Lower lobe of right lung (tissue), 2 donors: ENCODE measurements at regions not wholly inside any gene's neighbourhood (a gene's known extent, or its start where the extent isn't known, plus 50 kb on each side); places are given as distances from the start of the nearest gene placed in this dataset.
A peak's percentile ranks its signal among the peaks of the same experiment; 100 is the strongest.

Source experiments
- ATAC-seq, 2 donors: fragments of 200-7000 bp; cut with Tn5 transposase; one replicate each; pipeline ENCODE4 v1.9.1; 2020 to 2022; ENCODE audit warnings: mild to moderate bottlenecking in 2 of 2, moderate library complexity in 2 of 2
- DNase-seq: peaks from one replicate; pipeline ENCODE4 v3.0.0-alpha.2; 2020
- H3K27ac ChIP-seq: fragments of 200-600 bp; one replicate; pipeline ENCODE4 v1.8.0; 2022
- H3K27me3 ChIP-seq: fragments of 200-600 bp; one replicate; pipeline ENCODE4 v1.8.0; 2022; ENCODE audit warnings: low read depth
- H3K36me3 ChIP-seq: fragments of 200-600 bp; one replicate; pipeline ENCODE4 v1.8.0; 2022; ENCODE audit warnings: mild to moderate bottlenecking
- H3K4me1 ChIP-seq: fragments of 200-600 bp; one replicate; pipeline ENCODE4 v1.8.0; 2022
- H3K4me3 ChIP-seq: fragments of 200-600 bp; one replicate; pipeline ENCODE4 v1.8.0; 2022; ENCODE audit warnings: mild to moderate bottlenecking
- H3K9me3 ChIP-seq: fragments of 200-600 bp; one replicate; pipeline ENCODE4 v1.8.0; 2022
- intact Hi-C: fragments of 100-400 bp; cut with DNase I; formaldehyde crosslinking; loops from one replicate; pipeline ENCODE4 v1.11.0; 2022
- TF ChIP-seq, protein P1 (sequence below): fragments of 200-600 bp; IDR thresholded peaks from one replicate; pipeline ENCODE4 v1.8.0; 2022; ENCODE audit warnings: antibody characterized with exemption, mild to moderate bottlenecking
- donor health status: DM: no; HTN: yes; CAD: no; lungs with severe emphysema.

DNA sequence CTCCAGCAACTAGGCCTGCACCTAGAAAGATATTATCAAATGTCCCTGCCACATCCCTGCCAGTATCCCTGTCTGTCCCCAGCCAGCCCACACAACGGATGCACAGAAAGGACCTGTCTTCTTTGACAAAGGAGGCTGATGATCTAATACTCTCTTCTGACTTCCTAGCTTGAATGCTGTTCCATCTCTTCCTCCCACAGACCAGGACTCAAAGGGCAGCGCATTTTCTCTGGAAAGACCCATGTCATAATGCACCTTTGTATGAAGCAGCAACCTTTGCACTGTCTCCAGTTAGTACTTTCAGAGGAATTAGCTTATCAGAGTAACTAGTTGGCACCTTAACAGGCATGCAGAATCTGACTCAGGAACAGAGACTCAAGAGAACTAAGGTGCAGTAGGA is 53.3 kb upstream of the TAF8 start:
- H3K4me3 ChIP-seq = no peak overlapping the region
- DNase-seq (no peak), ATAC-seq (peak in 1 of 2 donors; percentile 23)
- H3K36me3 ChIP-seq = peaks cover 15% of the 10 kb centered on the region
- H3K9me3 ChIP-seq = no peaks in the 10 kb centered on the region
- H3K4me1 ChIP-seq = no peaks in the 10 kb centered on the region
- H3K27ac ChIP-seq = no peak overlapping the region
- TF ChIP-seq, protein P1, sequence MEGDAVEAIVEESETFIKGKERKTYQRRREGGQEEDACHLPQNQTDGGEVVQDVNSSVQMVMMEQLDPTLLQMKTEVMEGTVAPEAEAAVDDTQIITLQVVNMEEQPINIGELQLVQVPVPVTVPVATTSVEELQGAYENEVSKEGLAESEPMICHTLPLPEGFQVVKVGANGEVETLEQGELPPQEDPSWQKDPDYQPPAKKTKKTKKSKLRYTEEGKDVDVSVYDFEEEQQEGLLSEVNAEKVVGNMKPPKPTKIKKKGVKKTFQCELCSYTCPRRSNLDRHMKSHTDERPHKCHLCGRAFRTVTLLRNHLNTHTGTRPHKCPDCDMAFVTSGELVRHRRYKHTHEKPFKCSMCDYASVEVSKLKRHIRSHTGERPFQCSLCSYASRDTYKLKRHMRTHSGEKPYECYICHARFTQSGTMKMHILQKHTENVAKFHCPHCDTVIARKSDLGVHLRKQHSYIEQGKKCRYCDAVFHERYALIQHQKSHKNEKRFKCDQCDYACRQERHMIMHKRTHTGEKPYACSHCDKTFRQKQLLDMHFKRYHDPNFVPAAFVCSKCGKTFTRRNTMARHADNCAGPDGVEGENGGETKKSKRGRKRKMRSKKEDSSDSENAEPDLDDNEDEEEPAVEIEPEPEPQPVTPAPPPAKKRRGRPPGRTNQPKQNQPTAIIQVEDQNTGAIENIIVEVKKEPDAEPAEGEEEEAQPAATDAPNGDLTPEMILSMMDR = no peak
- intact Hi-C loops = no loop called here
- H3K27me3 ChIP-seq = no peaks in the 10 kb centered on the region

GRCh38 chr6:41997456-41997855 is 52.9 kb upstream of the TAF8 start:
- no peak for DNase-seq
- intact Hi-C loops = no loop called here
- Histone ChIP-seq H3K27me3 (no peaks in the 10 kb centered on the region), H3K9me3 (no peaks in the 10 kb centered on the region), H3K4me1 (no peaks in the 10 kb centered on the region), H3K27ac (no peak overlapping the region), H3K36me3 (peaks cover 15% of the 10 kb centered on the region), H3K4me3 (no peak overlapping the region)
- TF ChIP-seq, protein P1 = no peak
- peak in 1 of 2 donors; percentile 18 for ATAC-seq
